ENCODE measurements at regions not wholly inside any gene's neighbourhood (a gene's known extent, or its start where the extent isn't known, plus 50 kb on each side); places are given as distances from the start of the nearest gene placed in this dataset.

DNA sequence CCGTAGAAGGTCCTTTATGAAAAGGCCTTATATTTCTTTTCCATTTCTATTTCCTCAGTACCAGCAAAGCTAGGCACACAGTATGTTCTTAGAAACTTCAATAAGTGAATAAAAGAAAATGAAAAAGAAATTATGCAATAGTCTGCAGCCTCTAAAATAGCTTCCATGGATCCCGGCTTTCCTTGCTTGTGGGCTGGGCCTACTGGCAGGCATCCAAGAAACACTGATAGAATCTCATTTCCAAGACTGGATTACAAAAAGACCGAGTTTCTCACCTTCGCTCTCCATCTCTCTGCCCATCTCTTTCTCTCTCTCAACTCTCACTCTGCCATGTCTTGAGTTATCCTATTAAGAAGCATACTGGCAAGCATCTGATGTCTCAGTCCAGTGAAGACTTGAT lies 187.5 kb upstream of the FKBP1C start:
- TF ChIP-seq REST (IDR thresholded peaks at IDR 0.05; ENCODE audit: low read depth) (no peak), EGR1 (IDR thresholded peaks at IDR 0.05) (no peak), ZBTB7A (IDR thresholded peaks at IDR 0.05; ENCODE audit: low read depth) (no peak), RAD21 (IDR thresholded peaks at IDR 0.05; ENCODE audit: low read depth) (no peak), TCF12 (IDR thresholded peaks at IDR 0.05; ENCODE audit: low read depth) (no peak), EP300 (IDR thresholded peaks at IDR 0.05; ENCODE audit: borderline replicate concordance) (no peak), TAF1 (IDR thresholded peaks at IDR 0.05; ENCODE audit: low read depth) (no peak), USF1 (IDR thresholded peaks at IDR 0.05) (no peak), CEBPB (IDR thresholded peaks at IDR 0.05) (no peak), TEAD4 (IDR thresholded peaks at IDR 0.05) (no peak), CREB1 (IDR thresholded peaks at IDR 0.05; ENCODE audit: low read depth) (no peak), NFIC (IDR thresholded peaks at IDR 0.05) (no peak)
- TF ChIP-seq, protein P1, sequence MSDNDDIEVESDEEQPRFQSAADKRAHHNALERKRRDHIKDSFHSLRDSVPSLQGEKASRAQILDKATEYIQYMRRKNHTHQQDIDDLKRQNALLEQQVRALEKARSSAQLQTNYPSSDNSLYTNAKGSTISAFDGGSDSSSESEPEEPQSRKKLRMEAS (IDR thresholded peaks at IDR 0.05), result no peak
